Lung (tissue), 11 donors: ENCODE measurements at regions not wholly inside any gene's neighbourhood (a gene's known extent, or its start where the extent isn't known, plus 50 kb on each side); places are given as distances from the start of the nearest gene placed in this dataset.
"Not testable (repeated sequence)": the region's sequence is repeated elsewhere in the genome, so short reads cannot be mapped to it uniquely, and the experiment has no call there.

Experiments used
- ATAC-seq: fragments of 200-7000 bp; cut with Tn5 transposase; one replicate; pipeline ENCODE4 v1.9.1; 2020; ENCODE audit warnings: moderate number of reproducible peaks; ENCODE audit not compliant: insufficient read depth, low FRiP score
- DNase-seq, 3 donors: peaks; one replicate each; pipeline ENCODE4 v3.0.0-alpha.2; 2013 to 2017
- H3K27ac ChIP-seq, 2 donors: one replicate each; pipeline ENCODE4 v1.5.1; 2013; ENCODE audit warnings: mild to moderate bottlenecking in 2 of 2, moderate library complexity in 2 of 2, control low read depth in 1 of 2, inconsistent platforms in 1 of 2, low read depth in 1 of 2, low read length in 1 of 2
- H3K27me3 ChIP-seq, 3 donors: one replicate each; pipeline ENCODE4 v1.5.1; 2013; ENCODE audit warnings: low read length in 2 of 3; ENCODE audit not compliant: control insufficient read depth in 3 of 3, insufficient read depth in 3 of 3
- H3K36me3 ChIP-seq, 4 donors: one replicate each; pipeline ENCODE4 v1.5.1; 2013; ENCODE audit warnings: low read length in 4 of 4, mild to moderate bottlenecking in 1 of 4, moderate library complexity in 1 of 4; ENCODE audit not compliant: control insufficient read depth in 4 of 4, insufficient read depth in 4 of 4
- H3K4me1 ChIP-seq, 5 donors: one replicate each; pipeline ENCODE4 v1.5.1; 2013; ENCODE audit warnings: low read length in 5 of 5, mild to moderate bottlenecking in 2 of 5, moderate library complexity in 1 of 5; ENCODE audit not compliant: control insufficient read depth in 5 of 5, insufficient read depth in 5 of 5
- H3K4me3 ChIP-seq: one replicate; pipeline ENCODE4 v1.5.1; 2013; ENCODE audit warnings: mild to moderate bottlenecking, control low read depth, moderate library complexity
- H3K9ac ChIP-seq, 2 donors: one replicate each; pipeline ENCODE4 v1.5.1; 2013; ENCODE audit warnings: low read length in 2 of 2, control low read depth in 1 of 2; ENCODE audit not compliant: insufficient read depth in 1 of 2
- H3K9me3 ChIP-seq, 4 donors: one replicate each; pipeline ENCODE4 v1.5.1; 2013; ENCODE audit warnings: low read length in 3 of 4, mild to moderate bottlenecking in 1 of 4, moderate library complexity in 1 of 4; ENCODE audit not compliant: control insufficient read depth in 4 of 4, insufficient read depth in 3 of 4
- CTCF ChIP-seq: IDR thresholded peaks from 2 replicates; pipeline ENCODE4 v1.5.1; 2012; ENCODE audit warnings: mild to moderate bottlenecking; ENCODE audit errors: control extremely low read depth, extremely low read depth
- WGBS, 2 donors: extraction: QIAGEN DNeasy Blood & Tissue Kit; methylation state at CpG; one replicate each; pipeline ENCODE4 v1.1.7; 2013; 5-methylcytosine and 5-hydroxymethylcytosine counted together
- donor health status: control.
- donor health status: control.
- donor health status: Bipolar disorder and iron deficiency.
- donor health status: healthy.
- donor health status: DM: yes; HTN: yes; CAD: no.

DNA sequence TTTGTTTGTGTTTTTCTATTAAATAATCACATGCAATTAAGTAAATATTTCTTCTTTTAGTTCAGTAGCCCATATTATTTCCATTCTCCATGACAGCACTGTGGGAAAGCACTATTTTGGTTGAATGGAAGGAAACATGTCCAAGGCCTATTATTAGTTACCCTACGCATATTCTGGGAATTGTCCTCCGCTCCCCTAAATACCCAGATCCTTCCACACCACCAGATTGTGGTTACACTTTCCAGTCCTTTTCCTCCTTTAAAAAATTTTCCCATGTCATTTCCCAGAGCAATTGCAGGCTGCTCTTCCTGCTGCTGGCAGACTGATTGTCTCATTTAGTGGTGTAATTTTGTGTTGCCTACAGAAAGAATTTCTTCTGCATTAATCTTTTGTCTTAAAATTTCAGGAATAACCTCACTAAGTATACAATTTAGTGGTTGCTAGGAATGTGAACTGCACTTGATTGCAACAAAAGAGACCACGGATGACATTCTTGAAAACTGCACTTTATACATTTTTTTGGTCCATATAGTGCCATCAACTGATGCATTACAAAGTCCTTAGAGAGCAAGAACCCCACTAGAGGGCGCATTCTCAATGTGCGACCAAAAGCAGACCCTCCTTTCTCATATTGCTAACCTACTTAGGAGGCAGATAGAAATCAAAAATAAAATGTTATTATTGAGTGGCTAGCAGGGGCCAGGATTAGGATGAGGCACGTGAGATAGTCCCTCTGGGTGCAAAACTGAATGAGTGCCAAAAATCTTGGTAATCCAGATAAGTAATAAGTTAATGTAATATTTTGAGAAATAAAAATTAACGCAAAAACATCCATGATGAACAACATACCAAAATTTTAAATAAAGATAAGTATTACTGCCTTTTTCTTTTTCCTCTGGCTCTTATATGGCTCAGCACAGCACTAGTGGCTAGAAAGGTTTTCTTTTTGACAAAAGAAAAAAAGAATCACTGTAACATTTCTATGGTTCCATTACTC lies 98.8 kb upstream of the IQCM start:
- ATAC-seq: no peak
- no peak overlapping the region for H3K4me3 ChIP-seq
- DNase-seq: peak; percentile 27 to 63 (median 43)
- H3K4me1 ChIP-seq: no peaks in the 10 kb centered on the region
- no peaks in the 10 kb centered on the region for H3K27me3 ChIP-seq
- H3K27ac ChIP-seq: no peak overlapping the region
- no peaks in the 10 kb centered on the region for H3K9me3 ChIP-seq
- H3K9ac ChIP-seq: no peak overlapping the region
- no peaks in the 10 kb centered on the region for H3K36me3 ChIP-seq
- TF ChIP-seq CTCF: no peak
- 47% methylated on average over 7 of the region's 7 CpGs for WGBS, 2 donors

DNA sequence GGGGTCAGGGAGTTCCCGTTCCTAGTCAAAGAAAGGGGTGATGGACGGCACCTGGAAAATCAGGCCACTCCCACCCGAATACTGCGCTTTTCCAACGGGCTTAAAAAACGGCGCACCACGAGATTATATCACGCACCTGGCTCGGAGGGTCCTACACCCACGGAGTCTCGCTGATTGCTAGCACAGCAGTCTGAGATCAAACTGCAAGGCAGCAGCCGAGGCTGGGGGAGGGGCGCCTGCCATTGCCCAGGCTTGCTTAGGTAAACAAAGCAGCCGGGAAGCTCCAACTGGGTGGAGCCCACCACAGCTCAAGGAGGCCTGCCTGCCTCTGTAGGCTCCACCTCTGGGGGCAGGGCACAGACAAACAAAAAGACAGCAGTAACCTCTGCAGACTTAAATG lies 100.1 kb upstream of the IQCM start:
- 77 to 88% methylated on average over 14 to 15 of the region's 15 CpGs for WGBS, 2 donors
- H3K9ac ChIP-seq: not testable (repeated sequence)

DNA sequence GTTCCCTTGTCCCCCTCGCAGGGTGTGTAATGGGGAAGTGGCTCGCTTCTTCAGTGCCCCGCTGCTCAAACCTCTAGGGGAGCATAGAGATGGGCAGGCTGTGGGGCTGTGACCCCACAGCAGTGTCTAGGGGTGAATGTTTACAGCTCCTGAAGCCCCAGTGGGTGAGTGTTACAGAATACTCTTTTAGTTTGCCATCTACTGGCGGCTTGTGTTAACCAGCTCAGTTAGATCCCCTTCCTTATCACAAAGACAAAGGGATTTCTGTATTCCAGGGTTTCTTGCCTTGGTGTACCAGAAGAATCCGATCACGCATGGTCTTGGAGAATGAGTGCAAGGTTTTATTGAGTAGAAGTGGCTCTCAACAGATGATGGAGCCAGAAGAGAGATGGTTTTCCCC lies 108.1 kb upstream of the IQCM start:
- no peak overlapping the region for H3K9ac ChIP-seq
- 90 to 94% methylated on average over 6 of the region's 6 CpGs for WGBS, 2 donors
- no peak overlapping the region for H3K4me3 ChIP-seq
- H3K27ac ChIP-seq: no peak overlapping the region
- no peak for TF ChIP-seq CTCF
- no peaks in the 10 kb centered on the region for H3K4me1 ChIP-seq
- no peaks in the 10 kb centered on the region for H3K36me3 ChIP-seq
- DNase-seq (no peak), ATAC-seq (no peak)
- H3K27me3 ChIP-seq: no peaks in the 10 kb centered on the region
- H3K9me3 ChIP-seq: no peaks in the 10 kb centered on the region

More for the DNA sequence above, 100.1 kb upstream of the IQCM start:
- not testable (repeated sequence) for DNase-seq, ATAC-seq, H3K9me3 ChIP-seq, H3K27me3 ChIP-seq, H3K36me3 ChIP-seq, H3K4me3 ChIP-seq, H3K4me1 ChIP-seq, H3K27ac ChIP-seq

DNA sequence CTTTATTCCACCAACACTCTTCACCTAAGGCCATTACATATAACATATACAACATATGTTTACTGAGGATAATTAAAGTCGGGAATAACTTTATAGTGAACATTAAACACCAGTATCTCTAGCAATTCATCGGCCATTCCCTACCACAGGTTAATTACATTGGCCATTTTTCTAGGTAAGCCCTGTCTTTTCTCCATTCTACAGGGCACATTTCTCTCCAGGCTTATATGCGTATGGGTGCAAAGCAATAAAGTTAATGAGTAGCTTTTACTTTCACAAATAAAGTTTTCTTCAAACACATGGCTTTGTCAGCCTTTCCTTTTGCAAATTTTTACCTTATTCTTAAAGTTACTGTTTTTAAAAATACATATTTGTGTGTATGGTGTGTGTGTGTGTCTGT lies 111.9 kb upstream of the IQCM start:
- ATAC-seq: no peak
- Histone ChIP-seq H3K9ac (no peak overlapping the region), H3K36me3 (no peaks in the 10 kb centered on the region), H3K4me1 (no peaks in the 10 kb centered on the region), H3K27ac (no peak overlapping the region), H3K9me3 (no peaks in the 10 kb centered on the region), H3K4me3 (no peak overlapping the region), H3K27me3 (no peaks in the 10 kb centered on the region)
- no peak for DNase-seq
- 92 to 96% methylated on average over 3 of the region's 3 CpGs for WGBS, 2 donors
- no peak for TF ChIP-seq CTCF
